HG03025 (cell line): ENCODE measurements at regions not wholly inside any gene's neighbourhood (a gene's known extent, or its start where the extent isn't known, plus 50 kb on each side); places are given as distances from the start of the nearest gene placed in this dataset.
"Not testable (repeated sequence)": the region's sequence is repeated elsewhere in the genome, so short reads cannot be mapped to it uniquely, and the experiment has no call there.

Experiments
- ATAC-seq: cut with Tn5 transposase; IDR thresholded peaks from one replicate; pipeline ENCODE4 v1.9.1; 2021; ENCODE audit warnings: mild to moderate bottlenecking, moderate library complexity; ENCODE audit not compliant: unreplicated experiment, low FRiP score

DNA sequence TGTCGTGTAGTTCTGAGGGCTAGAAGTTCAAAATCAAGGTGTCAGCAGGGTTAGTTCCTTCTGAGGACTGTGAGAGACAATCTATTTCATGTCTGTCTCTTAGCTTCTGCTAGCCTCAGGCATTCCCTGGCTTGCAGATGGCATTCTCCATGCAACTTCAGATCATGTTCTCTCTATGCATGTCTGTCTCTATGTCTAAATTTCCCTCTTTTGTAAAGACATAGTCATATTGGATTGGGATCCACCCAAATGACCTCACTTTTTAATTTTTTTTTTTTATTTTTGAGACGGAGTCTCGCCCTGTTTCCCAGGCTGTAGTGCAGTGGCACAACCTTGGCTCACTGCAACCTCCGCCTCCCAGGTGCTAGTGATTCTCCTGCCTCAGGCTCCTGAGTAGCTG is 104.6 kb downstream of the RAP2B start:
- ATAC-seq, result no peak

DNA sequence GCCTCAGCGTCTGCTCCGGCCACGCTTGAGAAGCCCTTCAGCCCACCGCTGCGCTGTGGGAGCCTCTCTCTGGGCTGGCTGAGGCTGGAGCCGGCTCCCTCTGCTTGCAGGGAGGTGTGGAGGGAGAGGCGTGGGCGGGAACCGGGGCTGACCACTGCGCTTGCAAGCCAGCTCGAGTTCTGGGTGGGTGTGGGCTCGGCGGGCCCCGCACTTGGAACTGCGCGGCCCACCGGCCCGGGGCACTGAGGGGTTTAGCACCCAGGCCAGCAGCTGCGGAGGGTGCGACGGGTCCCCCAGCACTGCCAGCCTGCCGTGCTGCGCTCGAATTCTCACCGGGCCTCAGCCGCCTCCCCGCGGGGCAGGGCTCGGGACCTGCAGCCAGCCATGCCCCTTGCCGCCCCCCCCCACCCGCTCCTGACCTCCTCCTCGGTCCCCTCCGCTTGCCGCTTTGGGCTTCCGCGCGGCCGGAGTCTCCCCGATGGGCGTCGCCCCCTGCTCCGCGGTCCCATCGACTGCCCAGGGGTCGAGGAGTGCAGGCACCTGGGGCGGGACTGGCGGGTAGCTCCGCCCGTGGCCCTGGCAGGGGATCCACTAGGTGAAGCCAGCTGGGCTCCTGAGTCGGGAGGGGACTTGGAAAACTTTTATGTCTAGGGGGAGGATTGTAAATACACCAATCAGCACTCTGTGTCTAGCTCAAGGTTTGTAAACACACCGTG is 106.7 kb downstream of the RAP2B start:
- ATAC-seq, result no peak

DNA sequence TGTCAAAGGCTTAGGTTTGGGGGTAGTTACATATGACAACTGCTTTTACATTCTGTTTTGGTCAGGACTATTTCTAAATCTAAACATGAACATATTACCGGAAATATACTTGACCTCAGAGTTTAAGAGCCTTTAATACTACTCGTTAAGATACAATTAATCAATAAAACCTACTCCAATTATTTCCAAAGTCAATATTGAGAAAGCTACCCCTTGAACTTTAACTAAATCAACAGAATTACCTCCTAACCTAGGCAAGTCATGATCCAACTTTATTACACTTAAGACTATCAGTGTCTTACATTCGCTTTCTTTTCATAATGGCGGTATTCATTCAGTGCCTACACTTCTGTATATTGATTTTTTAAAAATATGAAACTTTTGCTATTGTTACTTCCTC is 107.7 kb downstream of the RAP2B start:
- ATAC-seq, result no peak

DNA sequence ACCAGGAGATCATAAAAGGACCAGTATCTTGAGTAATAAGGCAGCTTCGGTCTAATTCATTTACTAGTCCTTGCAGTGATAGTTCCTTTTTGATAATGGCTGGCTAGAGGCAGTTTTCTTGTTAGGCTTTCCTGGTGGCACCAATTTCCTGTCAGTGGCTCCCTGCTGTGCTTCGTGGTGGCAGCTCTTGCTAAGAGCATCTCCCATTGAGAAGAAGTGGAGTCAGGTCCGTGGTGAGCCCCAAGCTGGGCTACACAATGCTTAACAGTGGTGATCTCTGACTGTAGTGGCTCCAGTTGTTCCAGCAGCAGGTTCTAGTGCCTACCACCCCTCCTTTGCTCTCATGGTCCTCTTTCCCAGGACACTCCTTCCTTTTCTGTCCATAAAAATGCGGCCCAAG is 111.2 kb downstream of the RAP2B start:
- ATAC-seq, result no peak

DNA sequence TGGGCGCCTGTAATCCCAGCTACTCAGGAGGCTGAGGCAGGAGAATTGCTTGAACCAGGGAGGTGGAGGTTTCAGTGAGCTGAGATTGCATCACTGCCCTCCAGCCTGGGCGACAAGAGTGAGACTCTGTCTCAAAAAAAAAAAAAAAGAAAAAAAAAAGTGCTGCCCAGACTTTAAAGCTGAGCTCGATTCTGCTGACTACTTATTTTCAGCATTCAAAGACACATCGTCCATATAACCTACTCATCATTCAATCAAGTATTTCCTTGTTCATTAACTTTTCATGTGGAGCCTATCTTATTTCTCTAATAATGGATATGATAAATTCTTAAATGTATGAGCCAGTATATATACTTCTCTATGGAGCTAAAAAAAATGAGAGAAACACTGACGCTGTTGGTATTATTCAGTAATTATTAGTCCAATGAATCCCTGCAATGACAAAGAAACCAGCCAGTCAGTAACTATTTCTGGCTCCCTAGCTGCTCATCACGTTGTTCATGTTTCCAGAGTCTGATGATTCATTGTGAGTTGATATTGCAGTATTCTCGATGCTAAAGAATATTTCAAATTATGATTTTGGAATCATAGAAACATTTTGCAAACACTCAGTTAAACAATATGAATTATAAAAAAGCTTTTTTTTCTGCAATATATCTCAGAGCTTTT is 111.9 kb downstream of the RAP2B start:
- no peak for ATAC-seq

DNA sequence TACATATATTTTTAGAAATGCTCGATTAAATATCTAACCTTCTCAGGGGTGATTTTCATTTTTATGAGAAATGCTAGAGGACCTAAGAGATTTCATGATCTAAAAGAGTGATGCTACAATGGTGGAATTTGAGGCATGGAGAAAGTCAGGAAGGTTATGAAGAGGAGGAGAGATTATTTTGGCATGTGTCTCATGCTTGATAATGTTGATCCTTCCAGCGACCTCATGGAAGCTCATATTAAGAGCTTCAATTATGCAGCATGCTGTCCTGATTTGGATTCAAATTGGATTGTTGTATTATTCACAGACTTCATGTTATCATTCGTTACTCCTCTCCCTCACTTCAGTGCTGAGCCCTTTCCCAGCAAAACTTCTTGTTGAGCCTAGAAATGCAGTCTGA is 112.5 kb downstream of the RAP2B start:
- ATAC-seq, result no peak

DNA sequence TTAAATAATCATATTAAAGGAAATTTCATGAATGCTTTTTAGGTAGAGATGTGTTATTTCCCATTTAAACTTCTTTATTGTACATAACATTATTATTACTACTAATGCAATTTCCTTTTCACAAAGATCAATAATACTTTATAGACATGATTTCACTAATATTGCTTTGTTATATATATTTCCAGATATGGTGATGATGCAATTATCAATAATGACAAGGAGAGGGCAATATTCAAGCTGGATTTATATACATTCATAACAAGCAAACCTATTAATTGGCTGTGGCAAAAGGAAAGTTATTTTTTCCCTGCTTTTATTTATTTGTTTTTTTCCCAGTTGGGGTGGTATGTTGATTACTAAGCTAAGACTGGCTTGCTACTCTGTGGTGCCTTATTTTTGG is 113.5 kb downstream of the RAP2B start:
- no peak for ATAC-seq

DNA sequence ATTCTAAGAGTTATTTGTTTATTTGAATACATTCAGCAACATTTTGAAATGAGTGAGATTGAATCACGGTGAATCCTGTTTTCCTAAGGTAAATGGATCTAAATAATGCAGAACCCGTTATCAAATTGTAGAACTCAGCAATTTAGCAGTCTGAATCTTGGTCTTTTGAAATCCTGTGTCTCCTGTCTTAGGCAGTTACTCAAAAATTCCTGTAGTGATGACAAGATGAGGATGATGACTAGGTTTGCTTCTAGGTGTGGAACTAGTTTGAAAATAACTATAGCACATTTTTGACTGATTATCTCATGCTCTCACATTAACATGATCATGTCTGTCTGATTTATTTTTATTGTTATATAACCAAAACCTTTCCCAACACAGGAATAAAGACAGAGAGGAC is 115.0 kb downstream of the RAP2B start:
- no peak for ATAC-seq

DNA sequence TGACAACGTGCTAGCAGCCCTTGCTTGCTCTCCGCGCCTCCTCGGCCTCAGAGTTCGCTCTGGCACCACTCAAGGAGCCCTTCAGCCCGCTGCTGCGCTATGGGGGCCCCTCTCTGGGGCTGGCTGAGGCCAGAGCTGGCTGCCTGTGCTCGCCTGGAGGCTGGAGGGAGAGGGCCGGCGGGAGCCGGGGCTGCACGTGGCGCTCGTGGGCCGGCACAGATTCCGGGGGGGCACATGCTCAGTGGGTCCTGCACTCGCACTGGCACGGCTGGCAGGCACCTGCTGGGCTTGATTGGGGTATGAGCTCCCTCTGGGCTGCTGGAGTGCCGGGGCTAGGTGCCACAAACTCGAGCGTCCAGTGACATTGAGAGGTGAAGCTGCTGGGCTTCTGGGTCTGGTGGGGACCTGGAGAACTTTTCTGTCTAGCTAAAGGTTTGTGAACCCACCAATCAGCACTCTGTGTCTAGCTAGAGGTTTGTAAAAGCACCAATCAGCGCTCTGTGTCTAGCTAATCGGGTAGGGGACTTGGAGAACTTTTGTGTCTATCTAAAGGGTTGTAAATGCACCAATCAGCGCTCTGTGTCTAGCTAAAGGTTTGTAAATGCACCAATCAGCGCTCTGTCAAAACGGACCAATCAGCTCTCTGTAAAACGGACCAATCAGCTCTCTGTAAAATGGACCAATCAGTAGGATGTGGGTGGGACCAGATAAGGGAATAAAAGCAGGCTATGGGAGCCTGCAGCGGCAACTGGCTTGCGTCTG is 119.4 kb downstream of the RAP2B start:
- ATAC-seq, result not testable (repeated sequence)

DNA sequence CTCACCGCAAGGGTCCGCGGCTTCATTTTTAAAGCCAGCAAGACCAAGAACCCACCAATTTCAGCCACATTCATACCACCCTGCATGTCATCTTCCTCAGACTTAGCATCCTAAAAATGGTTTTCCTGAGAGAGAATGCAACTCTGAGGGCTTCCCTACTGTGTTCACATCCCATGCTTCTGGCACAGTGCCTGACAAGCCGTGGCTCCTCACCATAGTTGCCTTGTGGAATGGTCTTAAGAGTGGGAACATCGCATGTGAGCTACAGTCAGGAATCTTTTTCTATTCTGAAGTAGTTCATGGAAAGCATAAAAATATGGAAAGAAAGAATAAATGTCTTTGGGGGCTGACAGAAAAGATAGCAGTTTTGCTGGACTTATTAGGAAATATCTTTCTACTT is 120.3 kb downstream of the RAP2B start:
- ATAC-seq, result no peak

DNA sequence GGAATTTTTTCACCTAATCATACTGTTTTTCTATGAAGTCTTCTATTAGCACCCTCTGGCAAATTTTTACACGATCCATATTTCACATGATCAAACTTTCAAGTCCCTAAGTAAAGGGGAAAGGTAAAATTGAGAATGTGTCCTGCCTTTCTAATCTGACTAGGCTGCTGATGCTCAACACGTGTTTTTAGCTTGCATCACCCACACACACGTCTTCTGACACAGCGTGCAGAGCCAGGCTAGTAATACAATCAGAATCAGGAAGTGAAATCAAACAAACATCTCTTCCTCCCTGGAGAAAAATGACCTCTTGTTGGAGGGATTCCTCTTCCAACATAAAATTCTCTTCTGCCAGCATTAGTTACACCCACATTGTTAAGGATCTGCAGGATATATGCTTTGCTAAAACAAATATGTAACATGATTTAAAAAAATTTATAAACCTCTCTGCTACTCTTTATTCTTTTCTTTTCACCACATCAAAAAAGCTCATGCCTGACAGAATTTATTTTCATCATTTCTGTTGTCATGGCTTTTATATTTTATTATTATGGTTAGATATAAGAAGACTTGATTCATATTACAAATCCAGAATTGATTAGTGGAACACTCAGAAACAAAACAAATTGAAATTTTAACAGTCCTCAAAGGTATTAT is 122.4 kb downstream of the RAP2B start:
- no peak for ATAC-seq

DNA sequence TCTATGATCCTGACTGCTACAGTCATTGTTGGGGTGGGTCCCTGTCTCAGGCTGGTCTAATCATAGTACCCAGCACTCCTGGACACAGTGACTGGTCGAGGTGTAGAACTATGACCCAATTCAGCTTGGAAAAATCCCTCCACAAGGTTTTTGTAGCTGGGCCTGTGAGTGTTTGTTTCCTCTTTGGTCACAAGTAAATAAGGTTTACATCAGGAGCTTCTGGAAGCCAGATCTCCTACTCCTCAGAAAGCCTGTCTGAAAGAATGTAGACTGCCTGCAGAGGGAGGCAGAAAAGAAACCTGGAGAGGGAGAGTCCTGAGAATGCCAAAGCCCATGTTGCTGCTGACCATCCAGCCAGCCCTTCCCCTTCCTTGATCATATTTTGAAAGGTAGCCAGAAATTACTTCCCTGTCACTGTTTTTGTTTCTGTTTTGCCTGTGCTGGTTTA is 123.2 kb downstream of the RAP2B start:
- no peak for ATAC-seq

DNA sequence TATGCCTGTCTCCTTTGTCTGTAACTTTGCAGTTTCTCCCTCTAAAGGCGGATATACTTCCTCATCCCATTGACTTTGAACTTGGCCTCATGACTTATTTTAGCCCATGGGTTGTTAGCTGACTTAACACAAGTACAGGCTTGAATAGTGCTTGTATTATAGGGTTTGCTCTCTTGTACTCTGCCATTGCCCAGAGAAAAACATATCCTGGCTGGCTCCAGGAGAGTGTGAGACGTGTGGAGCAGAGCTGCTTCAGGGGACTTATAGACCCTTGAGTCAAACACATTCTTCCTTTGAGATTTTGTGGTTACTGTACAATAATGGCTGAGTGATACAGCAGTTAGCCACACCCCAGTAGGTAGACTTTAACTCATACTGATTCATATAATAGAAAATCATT is 124.0 kb downstream of the RAP2B start:
- no peak for ATAC-seq

DNA sequence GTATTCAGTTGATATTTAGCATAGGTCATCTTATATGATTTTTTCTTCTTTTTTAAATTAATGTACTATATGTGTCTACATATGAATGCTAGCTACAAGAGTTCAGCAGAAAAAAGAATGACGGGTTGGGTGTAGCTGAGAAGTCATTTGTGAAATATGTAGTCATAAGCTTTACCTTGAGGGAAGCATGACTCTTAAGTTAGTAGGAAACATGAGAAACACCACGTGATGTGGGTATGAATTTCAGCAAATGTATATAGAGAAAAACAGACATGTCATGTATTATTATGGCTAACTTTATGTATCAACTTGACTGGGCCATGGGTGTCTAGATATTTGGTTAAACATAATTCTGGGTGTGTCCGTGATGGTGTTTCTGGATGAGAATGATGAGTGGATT is 125.0 kb downstream of the RAP2B start:
- no peak for ATAC-seq

DNA sequence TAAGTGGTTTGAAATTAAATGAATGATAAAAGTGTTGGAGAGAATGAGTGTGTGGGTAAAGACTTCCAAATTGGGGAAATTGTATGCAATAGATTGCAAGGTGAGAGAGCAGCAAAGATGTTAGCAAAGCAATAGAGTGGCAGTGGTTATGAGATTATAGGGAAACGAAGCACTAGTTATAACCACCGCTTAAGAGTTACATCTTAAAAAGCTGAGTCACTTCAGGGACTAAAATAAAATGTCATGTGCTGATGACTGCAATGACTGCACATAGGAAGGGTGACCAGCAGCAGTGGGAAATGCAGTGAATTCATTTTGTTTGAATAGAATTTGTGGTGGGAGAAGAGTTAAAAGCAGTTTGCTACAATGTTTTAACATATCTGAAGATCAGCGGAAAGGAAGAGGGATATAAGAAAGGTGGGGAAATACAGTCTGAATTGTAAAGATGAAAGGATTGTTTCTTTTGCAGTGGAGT is 127.3 kb downstream of the RAP2B start:
- no peak for ATAC-seq

DNA sequence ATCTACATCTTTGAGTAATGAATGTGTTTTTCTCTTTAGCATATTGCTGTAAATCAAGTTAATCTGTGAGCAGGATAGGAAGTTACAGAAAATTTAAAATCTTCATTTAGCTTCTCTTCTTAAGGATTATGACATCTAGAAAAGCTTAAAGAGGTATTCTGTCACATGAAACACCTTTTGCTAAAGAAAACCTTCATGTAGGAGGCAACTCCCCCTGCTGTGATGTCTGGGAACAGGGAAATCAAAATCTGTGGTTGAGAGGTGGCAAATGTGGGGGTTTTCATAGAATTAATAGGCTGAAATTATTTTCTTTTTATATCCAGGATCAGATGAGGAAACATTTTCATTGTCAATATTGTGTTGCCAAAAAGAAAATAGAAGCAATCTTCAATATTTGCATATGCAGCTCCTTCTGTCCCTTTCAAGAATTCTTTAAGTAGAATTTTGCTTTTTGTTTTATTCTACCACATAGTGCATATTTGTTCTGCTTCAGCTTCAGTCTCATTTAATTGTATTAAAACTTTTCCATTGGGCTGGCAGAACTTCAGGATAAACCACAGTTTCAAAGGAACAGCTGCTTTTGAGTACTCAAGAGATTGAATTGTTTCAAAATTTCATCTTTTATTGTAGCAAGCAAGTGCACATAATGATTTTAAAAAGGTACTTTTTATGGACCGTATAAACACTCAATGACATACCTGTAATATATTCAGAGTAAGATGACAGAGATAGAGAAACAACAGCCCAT is 128.4 kb downstream of the RAP2B start:
- no peak for ATAC-seq

DNA sequence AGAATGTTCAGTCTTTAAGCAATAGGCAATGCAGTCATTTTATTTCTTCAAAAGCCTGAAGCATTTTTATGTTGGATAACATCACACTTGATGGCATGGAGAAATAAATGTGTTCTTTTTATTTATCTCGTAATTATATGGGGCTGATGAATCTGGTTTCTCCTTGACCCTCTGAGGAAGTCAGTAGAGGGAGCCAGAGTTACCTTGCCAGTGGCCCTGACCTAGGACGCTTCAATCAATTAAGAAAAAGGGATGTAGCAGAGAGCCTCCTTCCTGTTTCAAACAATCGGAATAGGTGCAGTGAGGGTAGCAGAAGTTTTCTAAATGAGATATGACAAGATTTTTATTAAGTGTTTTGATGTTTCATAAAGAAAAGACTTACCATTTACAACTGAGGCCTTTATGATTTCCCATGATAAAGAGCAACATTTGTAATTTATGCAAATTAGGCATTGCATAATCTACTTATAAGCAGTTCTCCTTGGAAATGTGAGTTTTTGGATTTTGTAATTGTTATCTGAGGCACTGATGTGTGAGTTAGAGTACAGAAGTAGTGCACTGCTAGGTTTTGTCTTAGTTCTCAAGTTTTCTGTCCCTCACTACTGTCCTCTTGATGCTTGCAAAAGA is 129.1 kb downstream of the RAP2B start:
- no peak for ATAC-seq

DNA sequence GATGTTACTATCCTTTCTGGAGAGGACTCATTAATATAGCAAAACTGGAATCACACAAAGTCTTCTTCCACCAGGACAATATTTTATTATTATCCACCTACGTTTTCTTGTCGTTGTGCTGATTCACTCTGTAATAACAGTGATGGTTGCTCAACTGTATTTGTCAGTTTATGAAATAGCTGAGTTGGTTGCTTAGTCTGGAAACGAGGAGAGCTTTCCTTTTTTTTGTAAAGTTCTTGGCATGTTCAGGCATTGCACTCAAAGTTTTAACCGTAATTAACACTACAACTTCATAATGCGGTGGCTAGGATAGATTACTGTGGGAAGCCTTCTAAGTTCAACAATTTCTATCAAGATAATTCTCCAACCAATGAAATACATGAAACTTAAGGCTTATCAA is 131.2 kb downstream of the RAP2B start:
- no peak for ATAC-seq

DNA sequence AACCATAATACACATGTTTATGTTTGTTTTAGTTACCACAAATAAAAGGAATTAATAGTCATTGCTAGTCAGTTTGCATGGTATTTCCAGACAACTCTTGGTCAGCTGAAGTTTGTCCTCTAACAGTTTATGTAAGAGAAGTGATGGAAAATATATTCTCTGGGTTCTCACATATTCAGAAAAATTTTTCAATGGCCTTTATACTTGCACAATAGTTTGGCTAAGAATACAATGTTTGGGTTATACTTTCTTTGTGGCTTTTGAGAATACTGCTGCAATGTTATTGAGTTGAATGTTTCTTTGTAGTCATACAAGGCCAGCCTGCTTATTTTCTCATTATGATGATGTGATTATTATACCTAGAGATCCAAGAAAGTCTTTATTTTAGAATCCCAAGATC is 133.9 kb downstream of the RAP2B start:
- ATAC-seq, result no peak

DNA sequence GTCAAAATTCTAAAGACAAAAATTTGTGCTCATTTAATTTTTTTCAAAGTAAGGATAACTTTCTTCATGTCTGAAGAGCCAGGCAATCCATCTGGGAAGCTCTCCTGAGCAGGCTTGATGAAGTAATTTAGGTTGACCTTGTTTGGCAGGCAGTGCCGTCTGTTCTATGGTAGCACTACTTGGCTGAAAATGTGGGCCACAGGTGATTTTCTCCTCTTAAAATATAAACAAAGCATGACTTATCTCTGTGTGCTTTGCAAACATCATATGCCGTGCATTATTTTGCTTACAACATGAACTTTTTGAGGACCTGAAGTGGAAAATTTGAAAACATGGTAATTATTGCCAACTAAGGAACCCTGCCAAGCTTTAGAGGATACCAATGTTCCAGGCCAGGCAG is 143.2 kb downstream of the RAP2B start:
- ATAC-seq, result no peak
